ENCODE measurements at regions not wholly inside any gene's neighbourhood (a gene's known extent, or its start where the extent isn't known, plus 50 kb on each side); places are given as distances from the start of the nearest gene placed in this dataset.
"Not testable (repeated sequence)": the region's sequence is repeated elsewhere in the genome, so short reads cannot be mapped to it uniquely, and the experiment has no call there.

- intact Hi-C loops (cut with DNase I) = no loop called here
- no peaks in the 10 kb centered on the region for H3K27me3 ChIP-seq
- no peaks in the 10 kb centered on the region for H3K9me3 ChIP-seq
- H3K4me3 ChIP-seq = no peak overlapping the region
- no peaks in the 10 kb centered on the region for H3K4me1 ChIP-seq
- TF ChIP-seq, protein P1, sequence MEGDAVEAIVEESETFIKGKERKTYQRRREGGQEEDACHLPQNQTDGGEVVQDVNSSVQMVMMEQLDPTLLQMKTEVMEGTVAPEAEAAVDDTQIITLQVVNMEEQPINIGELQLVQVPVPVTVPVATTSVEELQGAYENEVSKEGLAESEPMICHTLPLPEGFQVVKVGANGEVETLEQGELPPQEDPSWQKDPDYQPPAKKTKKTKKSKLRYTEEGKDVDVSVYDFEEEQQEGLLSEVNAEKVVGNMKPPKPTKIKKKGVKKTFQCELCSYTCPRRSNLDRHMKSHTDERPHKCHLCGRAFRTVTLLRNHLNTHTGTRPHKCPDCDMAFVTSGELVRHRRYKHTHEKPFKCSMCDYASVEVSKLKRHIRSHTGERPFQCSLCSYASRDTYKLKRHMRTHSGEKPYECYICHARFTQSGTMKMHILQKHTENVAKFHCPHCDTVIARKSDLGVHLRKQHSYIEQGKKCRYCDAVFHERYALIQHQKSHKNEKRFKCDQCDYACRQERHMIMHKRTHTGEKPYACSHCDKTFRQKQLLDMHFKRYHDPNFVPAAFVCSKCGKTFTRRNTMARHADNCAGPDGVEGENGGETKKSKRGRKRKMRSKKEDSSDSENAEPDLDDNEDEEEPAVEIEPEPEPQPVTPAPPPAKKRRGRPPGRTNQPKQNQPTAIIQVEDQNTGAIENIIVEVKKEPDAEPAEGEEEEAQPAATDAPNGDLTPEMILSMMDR (IDR thresholded peaks at IDR 0.05) = no peak
- TF ChIP-seq EP300 (IDR thresholded peaks at IDR 0.05) = no peak
- no peak for TF ChIP-seq POLR2AphosphoS5 (IDR thresholded peaks at IDR 0.05)
- no peak for TF ChIP-seq POLR2A (IDR thresholded peaks at IDR 0.05; ENCODE audit: low read depth)
- no peaks in the 10 kb centered on the region for H3K36me3 ChIP-seq
- no peak overlapping the region for H3K27ac ChIP-seq (replicated peaks in 1 of 4)
- WGBS = 59% methylated on average over 1 of the region's 1 CpG
- DNase-seq (ENCODE audit: extremely low spot score) = no peak
These were observed 313.2 kb upstream of the DKK2 start for GRCh38 chr4:107349266-107349665.

- WGBS = 86% methylated on average over 6 of the region's 6 CpGs
- intact Hi-C loops (cut with DNase I) = no loop called here
- TF ChIP-seq POLR2A (IDR thresholded peaks at IDR 0.05; ENCODE audit: low read depth) = no peak
- no peaks in the 10 kb centered on the region for H3K4me1 ChIP-seq
- H3K27me3 ChIP-seq = no peaks in the 10 kb centered on the region
- DNase-seq (ENCODE audit: extremely low spot score) = no peak
- no peaks in the 10 kb centered on the region for H3K9me3 ChIP-seq
- H3K36me3 ChIP-seq = no peaks in the 10 kb centered on the region
- no peak overlapping the region for H3K27ac ChIP-seq (replicated peaks in 1 of 4)
- H3K4me3 ChIP-seq = no peak overlapping the region
These were observed 312.3 kb upstream of the DKK2 start for GRCh38 chr4:107348188-107349050.

DNA sequence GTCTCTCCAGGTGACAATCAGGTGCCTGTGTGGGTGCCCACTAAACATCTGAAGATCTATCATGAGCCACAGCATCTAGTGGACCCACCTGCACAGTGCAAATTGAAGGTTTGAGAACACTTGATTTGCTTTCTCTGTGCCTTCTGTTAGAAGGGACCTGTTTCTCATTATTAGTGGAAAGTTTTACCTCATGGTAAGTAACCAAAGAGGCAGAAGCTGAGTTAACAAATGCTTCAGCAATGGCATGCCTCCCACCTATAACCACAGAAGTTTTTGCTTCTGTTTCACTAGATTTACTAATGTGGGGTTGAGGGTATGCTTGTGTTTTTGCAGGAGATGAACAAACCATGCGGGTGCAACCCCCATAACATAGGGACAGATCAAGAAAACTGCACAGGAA lies 297.4 kb upstream of the DKK2 start:
- intact Hi-C loops (cut with DNase I) = no loop called here

GRCh38 chr4:107332656-107333055 lies 296.5 kb upstream of the DKK2 start:
- H3K4me3 ChIP-seq; H3K4me1 ChIP-seq; H3K27ac ChIP-seq (replicated peaks in 1 of 4); intact Hi-C loops (cut with DNase I); DNase-seq (ENCODE audit: extremely low spot score); H3K36me3 ChIP-seq; H3K27me3 ChIP-seq: not testable (repeated sequence)
- H3K9me3 ChIP-seq = peaks cover 0 to 12% (median 8%) of the 10 kb centered on the region in 4 donors
- 65% methylated on average over 1 of the region's 1 CpG for WGBS

More for the DNA sequence above, 297.4 kb upstream of the DKK2 start:
- Histone ChIP-seq H3K27me3 (no peaks in the 10 kb centered on the region), H3K4me3 (no peak overlapping the region), H3K27ac (replicated peaks in 1 of 4) (no peak overlapping the region), H3K9me3 (peaks cover 0 to 3% (median 2%) of the 10 kb centered on the region in 4 donors), H3K36me3 (no peaks in the 10 kb centered on the region), H3K4me1 (no peaks in the 10 kb centered on the region)
- 100% methylated on average over 1 of the region's 1 CpG for WGBS
- TF ChIP-seq POLR2AphosphoS5 (IDR thresholded peaks at IDR 0.05) (no peak), POLR2A (IDR thresholded peaks at IDR 0.05; ENCODE audit: low read depth) (no peak), EP300 (IDR thresholded peaks at IDR 0.05) (no peak)
- TF ChIP-seq, protein P1 (IDR thresholded peaks at IDR 0.05) = no peak
- DNase-seq (ENCODE audit: extremely low spot score) = no peak

- Histone ChIP-seq H3K9me3 (peaks cover 0 to 16% (median 8%) of the 10 kb centered on the region in 4 donors), H3K4me3 (no peak overlapping the region), H3K4me1 (no peaks in the 10 kb centered on the region), H3K27me3 (no peaks in the 10 kb centered on the region), H3K27ac (replicated peaks in 1 of 4) (no peak overlapping the region), H3K36me3 (no peaks in the 10 kb centered on the region)
- TF ChIP-seq POLR2AphosphoS5 (IDR thresholded peaks at IDR 0.05) = no peak
- no peak for TF ChIP-seq EP300 (IDR thresholded peaks at IDR 0.05)
- TF ChIP-seq, protein P1 (IDR thresholded peaks at IDR 0.05) = no peak
- TF ChIP-seq POLR2A (IDR thresholded peaks at IDR 0.05; ENCODE audit: low read depth) = no peak
- intact Hi-C loops (cut with DNase I) = no loop called here
- DNase-seq (ENCODE audit: extremely low spot score) = no peak
These were observed 294.8 kb upstream of the DKK2 start for GRCh38 chr4:107330916-107331315.

- DNase-seq (ENCODE audit: extremely low spot score) = no peak
- intact Hi-C loops (cut with DNase I) = no loop called here
- TF ChIP-seq EP300 (IDR thresholded peaks at IDR 0.05) (no peak), POLR2AphosphoS5 (IDR thresholded peaks at IDR 0.05) (no peak), POLR2A (IDR thresholded peaks at IDR 0.05; ENCODE audit: low read depth) (no peak)
- TF ChIP-seq, protein P1 (IDR thresholded peaks at IDR 0.05) = no peak
- no peaks in the 10 kb centered on the region for H3K4me1 ChIP-seq
- H3K27ac ChIP-seq (replicated peaks in 1 of 4) = no peak overlapping the region
- no peaks in the 10 kb centered on the region for H3K9me3 ChIP-seq
- H3K27me3 ChIP-seq = no peaks in the 10 kb centered on the region
- WGBS = 96% methylated on average over 1 of the region's 1 CpG
- no peak overlapping the region for H3K4me3 ChIP-seq
- H3K36me3 ChIP-seq = no peaks in the 10 kb centered on the region
These were observed 283.3 kb upstream of the DKK2 start for GRCh38 chr4:107319386-107319785.
